ENCODE measurements at regions not wholly inside any gene's neighbourhood (a gene's known extent, or its start where the extent isn't known, plus 50 kb on each side); places are given as distances from the start of the nearest gene placed in this dataset.

- DNase-seq (ENCODE audit: low read depth), result peak; percentile 63
- TF ChIP-seq CTCF (IDR thresholded peaks at IDR 0.05; ENCODE audit: control insufficient read depth, insufficient read depth, low read depth, low read length, missing control alignments), result no peak
These were observed 180.1 kb downstream of the POSTN start for GRCh38 chr13:37418490-37418889.

GRCh38 chr13:37417060-37417441 lies 181.5 kb downstream of the POSTN start:
- no peak overlapping the region for H3K4me3 ChIP-seq (ENCODE audit: control insufficient read depth, low read depth, low read length)
- DNase-seq (ENCODE audit: low read depth), result no peak
- no peak for TF ChIP-seq CTCF (IDR thresholded peaks at IDR 0.05; ENCODE audit: control insufficient read depth, insufficient read depth, low read depth, low read length, missing control alignments)

More at GRCh38 chr13:37418490-37418889, 180.1 kb downstream of the POSTN start:
- H3K4me3 ChIP-seq (ENCODE audit: control insufficient read depth, low read depth, low read length), result no peak overlapping the region

DNA sequence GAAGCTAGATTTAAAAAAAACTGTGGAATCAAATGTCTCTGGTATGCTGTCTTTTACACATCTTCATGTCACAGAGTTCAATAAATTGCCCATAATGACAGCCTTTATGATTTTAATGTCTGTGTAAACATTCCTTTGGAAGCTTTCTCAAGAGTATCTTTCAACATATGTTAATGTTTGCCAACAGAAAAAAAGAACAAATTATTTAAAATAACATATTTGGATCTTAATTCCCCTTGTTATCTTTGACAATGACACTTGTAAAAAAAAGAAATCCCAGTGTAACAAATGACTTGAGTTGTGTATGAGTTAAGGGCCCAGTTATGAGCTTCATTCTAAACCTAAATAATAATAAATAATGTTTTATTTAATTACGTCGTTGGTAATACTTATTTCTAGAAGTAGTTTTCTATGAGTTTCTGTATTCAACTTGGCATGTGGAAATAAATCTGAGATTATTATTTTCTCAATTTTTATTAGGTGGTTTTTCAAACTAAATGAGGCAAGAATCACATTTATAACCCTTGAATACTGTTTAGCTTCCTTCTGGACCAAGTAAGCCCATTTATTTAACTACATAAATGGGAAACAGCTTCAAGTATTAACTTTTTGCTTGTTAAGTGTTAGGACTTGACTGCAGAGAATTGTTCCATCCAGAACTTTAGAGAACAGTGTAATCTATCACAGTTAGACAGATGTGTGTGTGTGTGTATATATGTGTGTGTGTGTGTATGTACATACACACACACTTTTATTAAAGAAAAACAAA lies 182.1 kb downstream of the POSTN start:
- no peak for DNase-seq (ENCODE audit: low read depth)
- no peak overlapping the region for H3K4me3 ChIP-seq (ENCODE audit: control insufficient read depth, low read depth, low read length)
- no peak for TF ChIP-seq CTCF (IDR thresholded peaks at IDR 0.05; ENCODE audit: control insufficient read depth, insufficient read depth, low read depth, low read length, missing control alignments)

- no peak for TF ChIP-seq CTCF (IDR thresholded peaks at IDR 0.05; ENCODE audit: control insufficient read depth, insufficient read depth, low read depth, low read length, missing control alignments)
These were observed 185.4 kb downstream of the POSTN start for GRCh38 chr13:37413161-37413560.

GRCh38 chr13:37412241-37412921 lies 186.2 kb downstream of the POSTN start:
- no peak for TF ChIP-seq CTCF (IDR thresholded peaks at IDR 0.05; ENCODE audit: control insufficient read depth, insufficient read depth, low read depth, low read length, missing control alignments)
- DNase-seq (ENCODE audit: low read depth), result no peak

More at GRCh38 chr13:37413161-37413560, 185.4 kb downstream of the POSTN start:
- no peak overlapping the region for H3K4me3 ChIP-seq (ENCODE audit: control insufficient read depth, low read depth, low read length)
- DNase-seq (ENCODE audit: low read depth), result no peak

DNA sequence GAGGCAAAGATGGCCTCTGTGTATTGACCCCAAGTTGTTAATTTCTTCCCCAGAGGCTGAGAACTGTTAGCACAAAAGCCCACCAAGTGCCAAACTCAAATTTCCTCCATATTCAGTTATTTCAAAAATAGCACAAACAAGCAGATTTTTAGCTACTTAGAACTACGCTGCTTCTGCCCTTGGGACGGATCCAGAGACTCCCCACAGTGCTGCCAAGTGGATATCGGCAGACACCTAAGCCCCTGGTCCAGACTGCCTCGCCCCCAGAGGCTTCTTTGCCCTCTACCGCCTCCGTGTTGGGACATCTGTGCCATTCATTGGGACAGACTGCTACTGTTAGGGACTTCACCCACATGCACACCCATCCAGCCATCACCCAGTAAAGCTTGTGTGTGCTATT lies 188.3 kb downstream of the POSTN start:
- TF ChIP-seq CTCF (IDR thresholded peaks at IDR 0.05; ENCODE audit: control insufficient read depth, insufficient read depth, low read depth, low read length, missing control alignments), result no peak
- no peak overlapping the region for H3K4me3 ChIP-seq (ENCODE audit: control insufficient read depth, low read depth, low read length)
- no peak for DNase-seq (ENCODE audit: low read depth)

More at GRCh38 chr13:37412241-37412921, 186.2 kb downstream of the POSTN start:
- H3K4me3 ChIP-seq (ENCODE audit: control insufficient read depth, low read depth, low read length), result no peak overlapping the region

Measured in AG09309 (cell line).